ENCODE measurements at regions not wholly inside any gene's neighbourhood (a gene's known extent, or its start where the extent isn't known, plus 50 kb on each side); places are given as distances from the start of the nearest gene placed in this dataset.
"Not testable (repeated sequence)": the region's sequence is repeated elsewhere in the genome, so short reads cannot be mapped to it uniquely, and the experiment has no call there.

DNA sequence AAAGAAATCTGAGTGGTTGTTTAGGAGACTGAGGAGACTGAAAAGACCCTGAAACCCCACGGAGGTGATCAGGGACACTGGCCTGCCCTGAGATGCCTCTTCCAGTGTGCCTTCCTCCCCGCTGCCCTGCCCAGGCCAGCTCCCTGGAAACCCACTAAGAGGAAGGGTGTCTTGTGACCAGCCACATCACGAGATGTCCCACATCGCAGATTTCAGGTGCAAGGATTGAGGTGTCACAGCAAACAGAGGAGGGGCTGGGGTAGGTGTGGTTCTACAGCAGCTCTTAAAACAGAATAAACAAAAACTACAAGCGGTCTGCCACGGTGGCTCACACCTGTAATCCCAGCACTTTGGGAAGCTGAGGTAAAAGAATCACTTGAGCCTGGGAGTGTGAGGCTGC, 184.3 kb upstream of the C14orf180 start:
- DNase-seq (ENCODE audit: low read depth) = no peak

DNA sequence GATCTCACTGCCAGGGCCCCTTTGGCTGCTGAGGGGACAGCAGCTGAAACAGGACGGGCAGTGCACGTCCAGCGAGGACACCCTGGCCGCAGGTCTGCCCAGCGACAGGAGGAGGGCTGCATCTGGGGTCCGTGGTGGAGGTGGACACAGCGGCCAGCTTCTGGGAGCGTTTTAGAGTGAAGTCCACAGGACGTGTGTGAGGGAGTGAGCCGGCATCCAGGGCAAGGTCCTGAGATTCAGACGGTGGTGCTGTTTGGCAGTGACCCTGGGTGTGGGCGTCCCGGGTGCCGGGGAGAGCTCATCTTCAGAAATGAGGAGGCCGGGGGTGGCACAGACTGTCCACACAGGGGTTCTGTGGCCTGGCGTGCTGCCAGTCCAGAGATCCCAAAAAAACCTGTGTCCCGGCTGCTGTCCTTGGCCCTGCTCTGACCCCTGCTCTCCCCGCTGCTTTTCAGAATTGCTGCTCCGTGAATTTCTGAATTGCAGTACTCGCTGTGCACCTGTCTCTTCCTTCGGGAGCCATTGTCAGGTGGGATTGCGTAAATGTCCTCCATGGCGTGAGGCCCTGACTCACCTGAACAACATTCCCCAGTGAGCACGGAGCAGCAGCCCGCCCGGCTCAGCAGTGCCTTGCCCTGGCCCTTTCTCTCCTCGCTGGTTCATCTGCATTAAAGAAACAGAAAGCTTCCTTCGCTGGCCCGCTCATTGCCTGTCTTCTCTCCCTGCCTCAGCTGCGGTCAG, 183.5 kb upstream of the C14orf180 start:
- no peak for DNase-seq (ENCODE audit: low read depth)

DNA sequence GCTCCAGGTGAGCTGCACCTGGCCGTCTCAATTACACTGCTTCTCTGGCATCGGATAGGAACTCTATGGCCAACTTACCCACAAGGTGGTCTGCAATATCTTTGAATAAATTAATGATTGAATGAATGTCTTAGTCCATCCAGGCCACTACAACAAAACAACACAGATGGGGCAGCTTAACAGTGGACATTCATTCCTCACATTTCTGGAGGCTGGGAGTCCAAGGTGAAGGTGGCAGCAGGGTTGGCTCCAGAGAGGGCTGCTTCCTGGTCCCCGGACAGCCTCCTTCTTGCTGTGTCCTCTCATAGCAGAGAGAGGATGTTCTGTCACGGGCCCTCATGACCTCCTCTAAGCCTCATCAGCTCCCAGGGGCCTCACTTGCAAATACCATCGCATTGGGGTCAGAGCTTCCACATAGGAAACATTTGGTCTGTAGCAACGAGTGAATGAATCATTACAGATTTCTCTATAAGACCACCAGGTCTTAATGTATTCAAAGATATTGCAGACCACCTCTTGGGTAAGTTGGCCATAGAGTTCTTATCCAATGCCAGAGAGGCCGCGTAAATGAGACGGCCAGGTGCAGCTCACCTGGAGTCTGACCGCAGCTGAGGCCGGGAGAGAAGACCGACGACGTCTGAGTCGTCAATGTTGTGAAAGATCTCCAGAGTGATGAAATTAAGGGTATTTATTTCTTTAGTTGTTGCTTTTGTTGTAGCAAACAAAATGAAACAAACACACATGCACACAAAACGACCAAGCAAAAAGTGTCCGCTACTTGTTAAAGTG, 182.7 kb upstream of the C14orf180 start:
- DNase-seq (ENCODE audit: low read depth) = no peak

DNA sequence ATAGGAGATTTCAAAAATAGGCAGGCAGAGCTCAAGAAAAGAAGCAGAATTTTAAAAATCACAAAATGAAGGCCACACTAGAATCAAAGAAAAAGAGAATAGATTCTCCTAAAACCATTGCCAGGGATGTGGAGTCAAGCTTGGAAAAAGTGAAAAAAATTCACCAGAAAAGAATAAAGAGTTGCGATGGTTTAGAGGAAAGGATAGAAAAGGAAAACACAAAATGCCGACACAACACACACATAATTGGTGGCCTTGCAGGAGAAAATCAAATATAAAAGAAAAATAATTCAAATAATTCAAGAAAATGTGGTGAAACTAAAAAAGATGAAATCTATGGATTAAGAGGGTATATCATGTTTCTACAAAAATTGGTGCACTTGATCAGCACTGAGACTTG, 181.6 kb upstream of the C14orf180 start:
- DNase-seq (ENCODE audit: low read depth) = no peak

DNA sequence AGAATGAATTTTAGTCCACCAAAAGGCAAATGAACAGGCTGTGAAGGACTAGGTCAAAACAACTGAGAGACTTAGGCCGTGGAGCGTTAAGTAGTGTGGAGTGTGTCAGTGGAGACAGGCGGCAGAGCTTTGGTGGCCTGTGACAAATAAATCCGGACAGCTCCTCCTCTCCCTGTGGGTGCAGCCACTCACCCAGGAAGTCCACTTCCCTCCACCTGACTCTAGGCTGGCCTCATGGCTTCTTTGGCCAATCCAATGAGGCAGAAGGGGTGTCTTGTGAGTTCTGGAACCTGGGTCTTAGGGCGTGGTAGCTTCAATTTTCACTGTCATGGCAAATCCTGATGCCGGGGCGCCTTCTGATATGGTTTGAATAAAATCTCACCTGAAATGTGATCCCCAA, 180.9 kb upstream of the C14orf180 start:
- DNase-seq (ENCODE audit: low read depth) = no peak

DNA sequence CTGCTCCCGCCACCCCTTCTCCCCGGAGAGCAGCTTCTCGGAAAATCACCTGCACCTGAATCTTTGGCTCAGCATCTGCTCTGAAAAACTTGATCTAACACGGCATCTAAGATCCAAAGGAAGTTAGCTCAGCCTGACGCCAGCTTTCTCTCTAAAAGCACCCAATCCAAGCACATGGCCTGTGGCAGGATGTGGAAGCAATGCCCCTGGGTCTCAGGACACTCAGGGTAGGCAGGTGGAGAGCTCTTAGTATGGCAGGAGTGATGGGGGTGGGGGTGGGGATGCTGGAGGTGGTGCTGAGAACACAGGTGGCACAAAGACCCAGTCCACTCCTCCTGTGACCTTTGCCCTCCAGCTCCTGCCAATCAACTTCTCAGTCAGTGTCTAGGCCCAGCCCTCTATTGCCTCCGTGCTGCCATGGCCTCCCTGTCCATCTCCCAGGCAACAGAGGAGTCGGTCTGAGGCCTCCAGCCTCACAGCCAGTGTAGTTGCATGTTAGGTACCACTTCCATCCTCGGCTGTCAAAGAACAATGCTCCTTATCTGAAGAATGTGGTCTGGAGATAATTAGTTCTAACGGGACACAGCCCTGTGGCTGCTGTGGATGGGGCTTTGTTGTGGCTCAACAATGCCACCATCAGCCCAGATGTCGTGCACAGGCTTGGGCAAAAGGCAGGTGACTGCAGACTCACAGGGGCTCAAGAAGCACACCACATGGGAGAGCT, 180.0 kb upstream of the C14orf180 start:
- no peak for DNase-seq (ENCODE audit: low read depth)

DNA sequence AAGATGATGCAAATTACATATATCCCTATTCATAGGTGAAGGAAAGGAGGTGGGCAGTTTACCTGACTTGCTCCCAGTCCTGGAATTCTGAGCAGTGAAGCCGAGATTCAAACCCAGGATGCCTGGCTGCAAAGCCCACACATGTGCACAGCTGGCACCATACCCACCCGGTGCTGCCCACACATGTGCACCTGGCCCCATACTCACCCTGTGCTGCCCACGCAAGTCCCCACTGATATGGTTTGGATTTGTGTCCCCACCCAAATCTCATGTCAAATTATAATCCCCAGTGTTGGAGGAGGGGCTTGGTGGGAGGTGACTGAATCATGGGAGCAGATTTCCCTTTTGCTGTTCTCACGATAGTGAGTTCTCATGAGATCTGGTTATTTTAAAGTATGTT, 179.2 kb upstream of the C14orf180 start:
- DNase-seq (ENCODE audit: low read depth) = no peak

DNA sequence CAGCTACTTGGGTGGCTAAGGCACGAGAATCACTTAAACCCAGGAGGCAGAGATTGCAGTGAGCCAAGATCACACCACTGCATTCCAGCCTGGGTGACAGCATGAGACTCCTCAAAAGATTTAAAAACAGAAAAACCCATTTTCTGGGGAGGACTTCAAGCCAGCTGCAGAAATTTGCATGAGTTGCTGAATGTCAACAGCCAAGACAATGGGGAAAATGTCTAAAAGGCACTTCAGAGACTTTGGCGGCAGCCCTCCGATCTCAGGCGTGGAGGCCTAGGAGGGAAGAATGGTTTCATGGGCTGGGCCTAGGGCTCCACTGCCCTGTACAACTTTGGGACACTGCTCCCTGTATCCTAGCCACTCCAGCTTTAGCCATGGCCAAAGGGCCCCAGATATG, 177.8 kb upstream of the C14orf180 start:
- DNase-seq (ENCODE audit: low read depth) = no peak

DNA sequence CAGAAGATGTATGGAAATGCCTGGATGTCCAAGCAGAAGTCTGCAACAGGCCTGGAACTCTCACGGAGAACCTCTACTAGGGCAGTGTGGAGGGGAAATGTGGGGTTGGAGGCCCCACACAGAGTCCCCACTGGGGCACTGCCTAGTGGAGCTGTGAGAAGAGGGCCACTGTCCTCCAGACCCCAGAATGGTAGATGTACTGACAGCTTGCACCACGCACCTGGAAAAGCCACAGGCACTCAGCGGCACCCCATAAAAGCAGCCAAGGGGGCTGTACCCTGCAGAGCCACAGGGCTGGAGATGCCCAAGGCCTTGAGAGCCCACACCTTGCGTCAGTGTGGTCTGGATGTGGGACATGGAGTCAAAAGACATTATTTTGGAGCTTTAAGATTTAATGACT, 177.3 kb upstream of the C14orf180 start:
- not testable (repeated sequence) for DNase-seq (ENCODE audit: low read depth)

DNA sequence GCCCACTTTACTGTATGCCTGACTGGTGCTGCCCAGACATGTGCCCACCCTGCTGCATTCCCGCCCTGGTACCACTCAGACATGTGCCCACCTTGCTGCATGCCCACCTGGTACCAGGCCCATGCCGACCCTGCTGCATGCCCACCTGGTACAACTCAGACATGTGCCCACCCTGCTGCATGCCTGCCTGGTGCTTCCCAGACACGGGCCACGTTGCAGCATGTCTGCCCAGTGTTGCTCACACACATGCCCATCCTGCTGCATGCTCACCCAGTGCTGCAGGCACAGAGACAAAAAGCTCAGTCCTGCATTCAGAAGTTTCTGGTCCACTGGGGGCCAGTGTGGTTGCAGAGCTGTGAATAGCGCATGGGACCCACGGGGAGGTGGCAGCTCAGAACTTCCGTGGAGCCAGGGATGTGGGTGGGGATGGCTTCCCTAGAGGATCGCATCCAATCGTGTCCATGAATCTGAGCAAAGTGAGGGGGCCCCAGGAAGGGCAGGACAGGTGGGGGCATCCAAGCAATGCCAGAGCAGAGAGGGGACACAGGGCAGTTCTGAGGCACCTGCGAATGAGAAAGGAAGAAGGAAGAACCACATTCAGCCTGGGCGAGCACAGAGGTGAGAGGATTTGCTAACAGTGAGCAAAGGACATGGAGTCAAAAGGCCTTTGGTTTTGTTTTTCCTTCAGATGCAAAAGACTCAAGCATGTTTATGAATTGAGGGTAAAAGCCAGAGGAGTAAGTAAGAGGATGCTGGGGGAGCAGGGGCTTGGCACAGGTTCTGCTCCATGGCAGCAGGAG, 175.9 kb upstream of the C14orf180 start:
- no peak for DNase-seq (ENCODE audit: low read depth)

DNA sequence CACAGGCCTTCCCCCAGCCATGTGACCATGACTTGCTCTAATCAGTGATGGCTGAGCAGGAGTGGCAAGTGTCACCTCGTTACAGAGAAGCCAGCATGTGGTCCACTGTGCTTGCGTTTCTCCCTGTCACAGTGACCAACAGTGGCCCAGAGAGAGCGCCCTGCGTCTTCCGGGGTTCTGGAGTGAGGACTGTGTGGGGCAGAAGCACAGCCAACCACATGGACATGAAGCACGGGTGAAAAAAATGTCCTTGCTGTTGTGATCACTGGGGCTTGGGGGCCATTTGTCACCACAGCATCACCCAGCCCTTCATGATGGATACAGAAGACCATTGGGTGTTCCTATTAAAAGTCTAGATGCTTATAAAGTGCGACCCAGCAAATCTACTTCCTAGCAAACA, 174.6 kb upstream of the C14orf180 start:
- DNase-seq (ENCODE audit: low read depth) = no peak

DNA sequence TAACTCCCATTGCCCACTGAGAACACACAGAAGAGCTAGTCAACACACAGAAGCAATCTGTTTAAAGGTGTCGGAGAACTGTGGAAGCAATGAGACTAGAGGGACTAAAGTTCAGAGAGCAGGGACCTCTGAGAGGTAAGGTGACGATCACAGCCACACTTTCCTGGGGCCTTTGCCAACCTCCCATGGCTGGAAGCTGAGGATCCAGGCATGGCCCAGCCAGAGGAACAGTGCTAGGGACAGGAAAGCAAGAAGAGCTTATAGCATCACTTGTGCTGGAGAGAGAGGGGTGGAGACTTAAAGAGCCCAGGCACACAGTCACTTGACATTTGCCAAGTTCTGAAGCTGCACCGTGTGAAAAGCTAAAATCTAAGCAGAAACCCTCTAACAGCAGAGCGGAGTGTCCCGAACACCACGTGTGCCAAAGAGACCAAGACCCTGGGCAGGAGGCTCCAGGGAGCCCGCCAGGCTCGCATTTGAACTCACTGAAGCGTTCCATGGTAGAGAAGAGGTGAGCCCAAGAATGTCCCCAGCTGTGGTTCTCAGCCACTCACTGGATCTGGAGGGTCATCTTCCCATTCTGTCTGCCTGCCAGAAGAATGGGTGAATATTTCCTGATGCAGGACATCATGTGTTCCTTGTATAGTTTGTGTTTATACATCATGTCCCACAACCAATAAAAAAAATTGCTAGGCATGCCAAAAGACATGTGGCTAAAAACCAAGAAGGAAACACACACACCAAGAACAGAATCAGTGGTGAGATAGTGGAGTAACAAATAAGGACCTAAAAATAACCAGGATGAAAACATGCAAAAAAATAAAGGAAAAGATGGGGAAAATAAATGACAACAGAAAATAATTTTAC, 174.0 kb upstream of the C14orf180 start:
- DNase-seq (ENCODE audit: low read depth) = no peak

DNA sequence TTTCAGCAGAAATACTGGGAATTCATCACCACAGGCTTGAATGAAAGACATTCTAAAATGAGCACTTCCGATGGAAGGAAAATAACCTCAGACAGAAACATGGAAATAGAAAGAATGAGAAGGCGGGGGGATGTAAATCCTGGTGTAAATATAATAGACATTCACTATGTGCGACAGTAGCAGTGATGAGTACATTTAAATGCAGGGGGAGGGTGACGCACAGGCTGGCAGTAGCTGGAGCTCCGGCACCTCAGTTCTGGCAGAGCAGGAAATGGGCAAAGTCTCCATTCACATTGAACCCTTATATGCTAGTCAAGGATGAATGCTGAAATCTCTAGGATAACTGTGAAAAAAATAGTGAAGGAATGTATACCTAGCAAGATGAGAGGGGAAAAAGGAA, 172.7 kb upstream of the C14orf180 start:
- DNase-seq (ENCODE audit: low read depth) = no peak

DNA sequence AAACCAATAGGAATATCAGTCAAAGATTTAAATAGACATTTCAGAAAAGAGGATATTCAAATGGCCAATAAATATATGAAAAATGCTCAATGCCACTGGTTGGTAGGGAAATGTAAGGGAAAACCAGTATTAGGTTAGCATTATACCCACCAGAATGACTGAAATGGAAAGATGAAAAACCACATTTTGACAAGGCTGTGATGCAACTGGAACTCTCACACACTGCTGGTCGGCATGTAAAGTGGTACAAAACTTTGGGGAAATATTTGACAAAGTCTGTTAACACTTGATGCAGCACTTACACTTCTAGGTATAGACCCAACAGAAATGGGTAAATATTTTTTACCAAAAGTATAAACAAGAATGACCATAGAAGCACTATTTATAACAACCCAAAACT, 163.2 kb upstream of the C14orf180 start:
- no peak for DNase-seq (ENCODE audit: low read depth)

DNA sequence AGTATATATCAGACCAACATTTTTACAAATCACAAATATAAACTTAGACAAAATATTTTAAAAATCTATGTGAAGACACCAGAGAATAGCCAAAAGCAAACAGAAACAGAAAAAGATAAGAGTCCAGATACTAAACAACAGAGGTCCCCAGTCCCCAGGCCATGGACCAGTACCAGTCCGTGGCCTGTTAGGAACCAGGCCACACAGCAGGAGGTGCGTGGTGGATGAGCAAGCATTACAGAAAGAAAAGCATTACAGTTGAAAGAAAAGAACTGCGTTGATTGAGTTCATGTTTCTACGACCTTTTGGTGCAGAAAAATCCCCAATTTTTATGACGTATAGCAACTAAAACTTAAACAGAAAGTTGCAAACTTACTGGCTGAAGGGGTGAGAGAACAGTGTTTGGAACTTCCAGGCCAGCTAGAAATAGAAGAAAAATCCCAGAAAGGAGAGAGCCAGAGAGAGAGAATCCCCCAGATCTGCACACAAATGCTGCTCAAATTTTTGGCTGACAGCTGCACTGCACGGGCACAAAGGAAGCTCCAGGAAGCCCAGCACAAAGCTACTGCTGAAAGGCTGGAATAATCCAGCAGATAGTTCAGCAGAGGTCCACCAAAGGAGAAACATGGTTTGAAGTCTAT, 159.6 kb upstream of the C14orf180 start:
- no peak for DNase-seq (ENCODE audit: low read depth)

DNA sequence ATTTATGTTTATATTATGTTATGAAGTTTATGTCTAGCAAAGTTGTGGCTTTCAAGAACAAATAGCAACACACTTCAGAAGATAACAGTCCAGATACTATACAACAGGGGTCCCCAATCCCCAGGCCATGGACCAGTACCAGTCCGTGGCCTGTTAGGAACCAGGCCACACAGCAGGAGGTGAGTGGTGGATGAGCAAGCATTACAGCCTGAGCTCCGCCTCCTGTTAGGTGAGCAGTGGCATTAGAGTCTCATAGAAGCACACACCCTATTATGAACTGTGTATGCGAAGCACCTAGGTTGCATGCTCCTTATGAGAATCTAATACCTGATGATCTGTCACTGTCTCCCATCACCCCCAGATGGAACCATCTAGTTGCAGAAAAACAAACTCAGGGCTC, 159.0 kb upstream of the C14orf180 start:
- DNase-seq (ENCODE audit: low read depth) = not testable (repeated sequence)

DNA sequence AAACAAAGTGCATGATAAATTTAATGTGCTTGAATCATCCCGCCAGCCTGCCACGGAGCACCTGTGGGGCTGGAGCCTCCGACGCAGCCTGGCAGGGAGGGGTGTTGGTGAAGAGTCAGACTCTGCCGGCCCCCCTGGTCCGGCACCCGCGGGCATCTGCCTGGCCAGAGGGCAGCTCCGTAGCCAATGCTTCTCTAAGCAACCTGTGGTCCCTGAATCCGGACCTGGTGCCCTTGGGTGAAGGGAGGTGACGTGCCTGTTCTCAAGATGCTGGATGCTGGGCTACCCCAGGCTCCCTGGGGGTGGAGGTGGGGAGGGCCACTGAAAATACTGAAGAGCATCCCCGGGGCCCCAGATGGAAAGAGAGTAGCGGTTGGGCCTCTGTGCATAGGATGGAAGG, 158.6 kb upstream of the C14orf180 start:
- no peak for DNase-seq (ENCODE audit: low read depth)

DNA sequence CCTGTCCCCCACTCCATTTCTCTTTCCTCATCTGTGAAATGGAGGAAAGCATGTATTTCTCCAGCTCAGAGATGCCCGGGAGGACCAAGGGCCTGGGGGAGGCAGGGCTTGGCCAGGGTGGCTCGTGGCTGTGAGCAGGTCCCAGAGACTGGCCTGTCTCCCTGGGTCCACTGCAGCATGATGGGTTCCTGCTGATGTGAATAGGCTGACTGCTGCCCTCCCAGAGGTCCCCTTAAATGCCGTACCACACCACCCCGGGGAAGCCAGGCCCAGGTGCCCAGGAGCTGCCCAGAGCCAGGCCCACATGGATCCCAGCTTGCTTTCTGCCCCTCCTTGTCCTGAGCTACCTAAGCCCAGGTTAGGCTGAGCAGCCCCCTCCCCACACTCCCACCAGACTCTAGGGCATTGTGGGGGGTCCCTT, 158.2 kb upstream of the C14orf180 start:
- DNase-seq (ENCODE audit: low read depth) = no peak

DNA sequence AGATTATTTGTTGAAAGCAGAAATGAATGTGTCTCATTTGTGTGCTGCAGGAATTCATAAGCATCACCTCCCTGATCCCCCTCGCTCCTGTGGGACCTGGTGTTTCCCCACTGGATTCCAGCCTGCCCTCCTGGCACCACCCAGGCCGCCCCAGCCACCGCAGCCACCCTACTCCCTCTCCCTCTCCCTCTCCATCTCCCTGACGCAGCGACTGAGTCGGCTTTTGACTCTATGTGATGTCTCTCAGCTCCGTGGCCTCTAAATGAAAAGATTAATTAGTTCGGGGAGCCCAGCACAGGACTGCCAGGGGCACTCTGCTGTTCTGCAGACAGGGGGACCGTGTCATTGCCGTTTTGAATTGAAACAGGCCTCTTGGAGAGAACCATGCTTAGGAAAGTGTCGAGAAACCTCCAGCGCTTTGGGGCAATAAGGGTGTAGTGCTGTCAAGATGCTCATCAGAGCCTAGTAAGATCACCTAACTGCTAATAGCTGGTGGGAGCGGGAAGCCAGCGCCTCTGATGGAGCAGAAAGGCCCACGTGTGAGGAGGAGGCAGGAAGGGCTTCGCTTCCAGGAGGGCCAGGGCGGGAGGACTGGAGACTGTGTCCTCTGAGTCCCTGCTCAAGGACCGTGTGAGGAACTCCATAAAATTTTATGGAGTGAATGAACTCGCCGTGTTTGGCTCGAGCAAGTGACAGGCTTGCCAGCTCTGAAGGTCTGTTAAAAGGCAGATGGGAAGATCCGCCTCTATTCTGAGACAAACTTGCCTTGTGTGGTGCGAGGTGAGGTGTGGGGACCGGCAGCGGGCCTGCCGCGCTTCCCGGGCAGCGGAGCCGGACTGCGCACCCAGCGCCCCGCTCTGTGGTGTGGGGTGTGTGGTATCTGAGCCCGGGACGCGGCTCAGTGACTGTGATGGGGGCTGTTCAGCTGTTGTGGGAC, 157.4 kb upstream of the C14orf180 start:
- no peak for DNase-seq (ENCODE audit: low read depth)
